ENCODE measurements at regions not wholly inside any gene's neighbourhood (a gene's known extent, or its start where the extent isn't known, plus 50 kb on each side); places are given as distances from the start of the nearest gene placed in this dataset.
"Not testable (repeated sequence)": the region's sequence is repeated elsewhere in the genome, so short reads cannot be mapped to it uniquely, and the experiment has no call there.

DNA sequence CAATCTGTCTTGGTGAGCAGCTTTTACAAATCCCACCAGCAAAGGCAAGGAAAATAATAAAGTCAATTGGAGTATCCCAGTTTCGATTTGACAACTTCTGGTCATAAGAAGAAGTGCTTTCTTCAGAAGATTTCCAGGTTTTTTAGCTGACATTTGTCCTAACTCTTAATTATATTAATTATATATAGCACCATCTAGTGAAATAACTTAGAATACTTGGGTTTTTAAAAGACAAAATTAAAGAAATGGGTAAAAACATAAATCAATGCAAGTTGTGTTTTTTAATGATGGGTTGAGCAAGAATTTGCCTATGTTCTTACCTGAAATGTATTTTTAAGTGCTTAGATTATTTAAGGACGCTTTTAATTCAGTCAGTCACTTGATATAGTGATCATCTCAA is 421.8 kb downstream of the ACTL7B start:
- H3K9ac ChIP-seq (ENCODE audit: low read depth in 1 of 2, low read length in 2 of 2): no peak overlapping the region
- no peak for DNase-seq (ENCODE audit: low spot score)
- 66% methylated on average over 2 of the region's 2 CpGs for WGBS

DNA sequence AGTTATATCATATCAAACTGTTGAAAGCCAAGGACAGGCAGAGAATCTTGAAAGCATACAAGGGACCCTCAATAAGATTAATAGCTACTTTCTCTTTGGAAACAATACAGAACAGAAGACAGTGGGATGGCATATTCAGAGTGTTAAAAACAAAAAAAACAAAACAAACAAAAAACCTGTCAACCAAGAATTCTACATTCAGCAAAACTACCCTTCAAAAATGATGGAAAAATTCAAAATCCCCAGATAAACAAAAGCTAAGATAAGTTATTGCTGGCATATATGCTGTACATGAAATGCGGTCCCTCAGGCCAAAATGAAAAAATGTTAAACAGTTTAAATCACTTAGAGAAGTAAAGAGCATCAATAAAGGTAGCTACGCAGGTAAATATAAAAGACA is 425.1 kb downstream of the ACTL7B start:
- WGBS: 98% methylated on average over 2 of the region's 2 CpGs

More for the DNA sequence above, 421.8 kb downstream of the ACTL7B start:
- Histone ChIP-seq H3K9me3 (ENCODE audit: control insufficient read depth in 4 of 4, low read length in 3 of 4) (peaks cover 0 to 7% (median 0%) of the 10 kb centered on the region in 4 donors), H3K4me1 (ENCODE audit: control insufficient read depth in 4 of 4, insufficient read depth in 4 of 4, low read length in 3 of 4) (no peaks in the 10 kb centered on the region), H3K36me3 (ENCODE audit: control insufficient read depth in 4 of 4, insufficient read depth in 3 of 4, low read depth in 1 of 4, low read length in 3 of 4) (no peaks in the 10 kb centered on the region), H3K4me3 (ENCODE audit: low read depth in 1 of 3, low read length in 3 of 3) (no peak overlapping the region), H3K27ac (ENCODE audit: low read depth in 1 of 2, low read length in 2 of 2) (no peak overlapping the region), H3K27me3 (ENCODE audit: control insufficient read depth in 4 of 4, insufficient read depth in 4 of 4, low read length in 3 of 4) (no peaks in the 10 kb centered on the region)
- TF ChIP-seq GABPA (IDR thresholded peaks at IDR 0.05 in 1 of 2, conservative IDR thresholded peaks at IDR 0.05 in 1 of 2) (no peak), FOXA2 (IDR thresholded peaks at IDR 0.05) (no peak), SP1 (IDR thresholded peaks at IDR 0.05) (no peak), HNF4G (IDR thresholded peaks at IDR 0.05) (no peak)

GRCh38 chr9:108427751-108428150 is 428.0 kb downstream of the ACTL7B start:
- H3K9me3 ChIP-seq (ENCODE audit: control insufficient read depth in 4 of 4, low read length in 3 of 4): peaks cover 0 to 9% (median 0%) of the 10 kb centered on the region in 4 donors
- H3K27me3 ChIP-seq (ENCODE audit: control insufficient read depth in 4 of 4, insufficient read depth in 4 of 4, low read length in 3 of 4): no peaks in the 10 kb centered on the region
- H3K4me3 ChIP-seq (ENCODE audit: low read depth in 1 of 3, low read length in 3 of 3): no peak overlapping the region
- no peaks in the 10 kb centered on the region for H3K36me3 ChIP-seq (ENCODE audit: control insufficient read depth in 4 of 4, insufficient read depth in 3 of 4, low read depth in 1 of 4, low read length in 3 of 4)
- no peak for TF ChIP-seq HNF4G (IDR thresholded peaks at IDR 0.05)
- TF ChIP-seq RXRA (IDR thresholded peaks at IDR 0.05): no peak
- TF ChIP-seq ZBTB33 (IDR thresholded peaks at IDR 0.05): no peak
- TF ChIP-seq, protein P1, sequence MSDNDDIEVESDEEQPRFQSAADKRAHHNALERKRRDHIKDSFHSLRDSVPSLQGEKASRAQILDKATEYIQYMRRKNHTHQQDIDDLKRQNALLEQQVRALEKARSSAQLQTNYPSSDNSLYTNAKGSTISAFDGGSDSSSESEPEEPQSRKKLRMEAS (IDR thresholded peaks at IDR 0.05): no peak
- TF ChIP-seq RAD21 (IDR thresholded peaks at IDR 0.05): no peak
- TF ChIP-seq FOXA2 (IDR thresholded peaks at IDR 0.05): no peak
- TF ChIP-seq, protein P2, sequence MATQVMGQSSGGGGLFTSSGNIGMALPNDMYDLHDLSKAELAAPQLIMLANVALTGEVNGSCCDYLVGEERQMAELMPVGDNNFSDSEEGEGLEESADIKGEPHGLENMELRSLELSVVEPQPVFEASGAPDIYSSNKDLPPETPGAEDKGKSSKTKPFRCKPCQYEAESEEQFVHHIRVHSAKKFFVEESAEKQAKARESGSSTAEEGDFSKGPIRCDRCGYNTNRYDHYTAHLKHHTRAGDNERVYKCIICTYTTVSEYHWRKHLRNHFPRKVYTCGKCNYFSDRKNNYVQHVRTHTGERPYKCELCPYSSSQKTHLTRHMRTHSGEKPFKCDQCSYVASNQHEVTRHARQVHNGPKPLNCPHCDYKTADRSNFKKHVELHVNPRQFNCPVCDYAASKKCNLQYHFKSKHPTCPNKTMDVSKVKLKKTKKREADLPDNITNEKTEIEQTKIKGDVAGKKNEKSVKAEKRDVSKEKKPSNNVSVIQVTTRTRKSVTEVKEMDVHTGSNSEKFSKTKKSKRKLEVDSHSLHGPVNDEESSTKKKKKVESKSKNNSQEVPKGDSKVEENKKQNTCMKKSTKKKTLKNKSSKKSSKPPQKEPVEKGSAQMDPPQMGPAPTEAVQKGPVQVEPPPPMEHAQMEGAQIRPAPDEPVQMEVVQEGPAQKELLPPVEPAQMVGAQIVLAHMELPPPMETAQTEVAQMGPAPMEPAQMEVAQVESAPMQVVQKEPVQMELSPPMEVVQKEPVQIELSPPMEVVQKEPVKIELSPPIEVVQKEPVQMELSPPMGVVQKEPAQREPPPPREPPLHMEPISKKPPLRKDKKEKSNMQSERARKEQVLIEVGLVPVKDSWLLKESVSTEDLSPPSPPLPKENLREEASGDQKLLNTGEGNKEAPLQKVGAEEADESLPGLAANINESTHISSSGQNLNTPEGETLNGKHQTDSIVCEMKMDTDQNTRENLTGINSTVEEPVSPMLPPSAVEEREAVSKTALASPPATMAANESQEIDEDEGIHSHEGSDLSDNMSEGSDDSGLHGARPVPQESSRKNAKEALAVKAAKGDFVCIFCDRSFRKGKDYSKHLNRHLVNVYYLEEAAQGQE (IDR thresholded peaks at IDR 0.05): no peak
- TF ChIP-seq HNF4A (conservative IDR thresholded peaks at IDR 0.05): no peak
- H3K9ac ChIP-seq (ENCODE audit: low read depth in 1 of 2, low read length in 2 of 2): no peak overlapping the region
- WGBS: 97% methylated on average over 3 of the region's 3 CpGs
- H3K27ac ChIP-seq (ENCODE audit: low read depth in 1 of 2, low read length in 2 of 2): no peak overlapping the region
- no peak for DNase-seq (ENCODE audit: low spot score)
- no peaks in the 10 kb centered on the region for H3K4me1 ChIP-seq (ENCODE audit: control insufficient read depth in 4 of 4, insufficient read depth in 4 of 4, low read length in 3 of 4)

More for the DNA sequence above, 425.1 kb downstream of the ACTL7B start:
- no peak overlapping the region for H3K27ac ChIP-seq (ENCODE audit: low read depth in 1 of 2, low read length in 2 of 2)
- no peaks in the 10 kb centered on the region for H3K36me3 ChIP-seq (ENCODE audit: control insufficient read depth in 4 of 4, insufficient read depth in 3 of 4, low read depth in 1 of 4, low read length in 3 of 4)
- TF ChIP-seq RXRA (IDR thresholded peaks at IDR 0.05) (no peak), JUND (IDR thresholded peaks at IDR 0.05) (no peak), TAF1 (conservative IDR thresholded peaks at IDR 0.05) (no peak), CTCF (IDR thresholded peaks at IDR 0.05; ENCODE audit: low read depth, low read length, missing input control) (no peak), EGR1 (IDR thresholded peaks at IDR 0.05; ENCODE audit: low read depth in 2 of 2) (no peak), FOXA1 (IDR thresholded peaks at IDR 0.05) (no peak)
- TF ChIP-seq, protein P3, sequence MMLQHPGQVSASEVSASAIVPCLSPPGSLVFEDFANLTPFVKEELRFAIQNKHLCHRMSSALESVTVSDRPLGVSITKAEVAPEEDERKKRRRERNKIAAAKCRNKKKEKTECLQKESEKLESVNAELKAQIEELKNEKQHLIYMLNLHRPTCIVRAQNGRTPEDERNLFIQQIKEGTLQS (IDR thresholded peaks at IDR 0.05): no peak
- TF ChIP-seq, protein P1 (IDR thresholded peaks at IDR 0.05): no peak
- H3K27me3 ChIP-seq (ENCODE audit: control insufficient read depth in 4 of 4, insufficient read depth in 4 of 4, low read length in 3 of 4): no peaks in the 10 kb centered on the region
- DNase-seq (ENCODE audit: low spot score): no peak
- H3K4me1 ChIP-seq (ENCODE audit: control insufficient read depth in 4 of 4, insufficient read depth in 4 of 4, low read length in 3 of 4): no peaks in the 10 kb centered on the region
- H3K9me3 ChIP-seq (ENCODE audit: control insufficient read depth in 4 of 4, low read length in 3 of 4): peaks cover 0 to 7% (median 0%) of the 10 kb centered on the region in 4 donors
- no peak overlapping the region for H3K4me3 ChIP-seq (ENCODE audit: low read depth in 1 of 3, low read length in 3 of 3)
- no peak overlapping the region for H3K9ac ChIP-seq (ENCODE audit: low read depth in 1 of 2, low read length in 2 of 2)

- 90% methylated on average over 3 of the region's 3 CpGs for WGBS
- H3K9ac ChIP-seq (ENCODE audit: low read depth in 1 of 2, low read length in 2 of 2); H3K27ac ChIP-seq (ENCODE audit: low read depth in 1 of 2, low read length in 2 of 2); H3K27me3 ChIP-seq (ENCODE audit: control insufficient read depth in 4 of 4, insufficient read depth in 4 of 4, low read length in 3 of 4); H3K4me1 ChIP-seq (ENCODE audit: control insufficient read depth in 4 of 4, insufficient read depth in 4 of 4, low read length in 3 of 4); DNase-seq (ENCODE audit: low spot score); H3K4me3 ChIP-seq (ENCODE audit: low read depth in 1 of 3, low read length in 3 of 3); H3K9me3 ChIP-seq (ENCODE audit: control insufficient read depth in 4 of 4, low read length in 3 of 4); H3K36me3 ChIP-seq (ENCODE audit: control insufficient read depth in 4 of 4, insufficient read depth in 3 of 4, low read depth in 1 of 4, low read length in 3 of 4): not testable (repeated sequence)
These were observed 429.3 kb downstream of the ACTL7B start for GRCh38 chr9:108426421-108426940.
